GM21515 (cell line): ENCODE measurements at regions not wholly inside any gene's neighbourhood (a gene's known extent, or its start where the extent isn't known, plus 50 kb on each side); places are given as distances from the start of the nearest gene placed in this dataset.

Experiments
- ATAC-seq: cut with Tn5 transposase; IDR thresholded peaks from one replicate; pipeline ENCODE4 v1.9.1; 2021; ENCODE audit not compliant: unreplicated experiment

DNA sequence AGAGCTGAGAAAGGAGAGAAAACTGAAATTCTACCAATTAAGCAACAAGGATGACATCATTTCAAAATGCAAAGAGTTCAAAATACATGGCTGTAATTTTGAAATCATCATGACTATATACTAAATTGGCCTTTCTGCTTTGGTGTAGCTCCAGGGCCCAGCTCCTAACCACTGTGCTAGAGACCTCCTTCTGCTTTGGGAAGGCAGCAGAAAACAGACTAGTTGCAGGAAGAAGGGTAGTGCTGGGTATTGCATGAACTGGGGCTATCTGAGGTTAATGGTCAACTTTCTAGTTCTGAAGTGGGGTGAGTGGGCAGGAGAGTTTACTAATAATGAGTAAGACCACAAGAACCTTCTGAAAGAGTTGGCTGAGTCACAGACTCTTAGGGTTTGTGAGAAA, 66.2 kb downstream of the PTGER2 start:
- ATAC-seq, result peak; percentile 94
